ENCODE measurements at regions not wholly inside any gene's neighbourhood (a gene's known extent, or its start where the extent isn't known, plus 50 kb on each side); places are given as distances from the start of the nearest gene placed in this dataset.

GRCh38 chr15:96390986-96391385 is 60.5 kb downstream of the NR2F2 start:
- no peak for DNase-seq

DNA sequence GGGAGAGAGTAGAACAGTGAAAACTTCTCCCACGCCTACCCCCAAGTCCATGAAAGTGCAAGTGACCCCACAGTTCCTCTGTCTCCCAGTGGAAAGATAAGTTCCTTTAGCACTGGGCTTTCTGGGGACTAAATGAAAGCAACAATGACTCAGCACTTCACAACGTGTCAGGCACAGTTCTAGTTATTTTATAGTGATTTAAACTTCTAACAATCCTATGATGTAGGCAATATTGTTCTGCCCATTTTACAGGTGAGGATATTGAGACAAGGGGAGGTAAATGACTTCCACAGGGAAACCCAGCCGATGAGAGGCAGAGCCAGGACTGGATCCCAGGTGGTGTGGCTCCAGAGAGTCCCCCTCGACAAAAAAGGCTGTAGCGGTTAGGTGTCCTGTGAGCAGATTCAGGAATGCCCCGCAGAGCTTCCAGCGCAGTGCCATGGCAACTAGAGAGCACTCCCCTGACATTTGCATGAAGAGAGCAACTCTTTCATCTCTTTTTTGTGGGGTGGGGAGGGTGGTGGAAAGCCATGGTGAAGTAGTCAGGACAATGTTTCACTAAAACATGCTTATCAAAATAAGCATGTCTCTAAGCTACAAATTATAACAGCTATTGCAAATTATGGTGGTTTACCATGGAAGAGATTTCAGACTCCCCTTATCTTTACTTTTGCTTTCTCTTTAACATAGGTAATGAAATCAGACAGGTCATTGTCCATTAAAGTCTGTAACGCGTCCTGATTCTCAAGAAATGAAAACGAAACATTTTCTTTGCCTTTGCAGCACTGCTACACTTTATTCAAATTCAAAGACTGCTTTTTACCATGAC is 62.1 kb downstream of the NR2F2 start:
- DNase-seq = no peak

DNA sequence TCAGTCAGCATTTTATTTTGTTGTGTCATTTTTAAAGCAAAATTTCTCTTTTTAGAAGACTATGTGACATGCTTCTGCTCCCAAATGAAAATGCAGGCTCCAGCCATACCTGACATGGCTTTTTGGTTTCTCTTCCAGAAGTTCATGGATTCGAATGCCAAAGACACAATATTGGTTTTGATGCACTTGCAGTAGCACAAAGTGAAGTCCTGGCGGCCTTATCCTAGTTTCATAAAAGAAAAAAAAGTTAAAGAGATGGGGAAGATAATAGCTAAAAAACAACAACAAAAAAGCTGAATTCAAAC is 62.7 kb downstream of the NR2F2 start:
- DNase-seq = no peak

- no peak for DNase-seq
These were observed 65.2 kb downstream of the NR2F2 start for GRCh38 chr15:96395687-96396086.

- no peak for DNase-seq
These were observed 68.3 kb downstream of the NR2F2 start for GRCh38 chr15:96398776-96399175.

- no peak for DNase-seq
These were observed 71.9 kb downstream of the NR2F2 start for GRCh38 chr15:96402403-96402802.

DNA sequence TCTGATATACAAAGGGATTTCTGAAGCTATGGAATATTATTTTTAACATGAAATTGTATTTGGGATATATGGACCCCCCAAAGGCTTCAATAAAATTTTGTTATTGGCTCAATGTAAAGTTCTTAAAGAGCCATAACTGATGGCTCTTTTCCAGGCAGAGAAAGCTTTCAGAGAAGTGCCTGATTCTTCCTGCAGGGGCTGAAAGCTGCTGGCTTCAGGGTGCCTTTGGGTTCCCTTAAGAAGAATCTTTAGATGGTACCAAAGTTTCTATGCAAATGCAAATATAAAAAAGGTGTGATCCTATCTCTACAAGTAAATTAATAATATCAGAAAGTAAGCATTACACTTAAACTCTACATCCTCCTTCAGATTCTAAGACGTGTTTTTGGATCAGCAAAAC is 72.6 kb downstream of the NR2F2 start:
- no peak for DNase-seq

DNA sequence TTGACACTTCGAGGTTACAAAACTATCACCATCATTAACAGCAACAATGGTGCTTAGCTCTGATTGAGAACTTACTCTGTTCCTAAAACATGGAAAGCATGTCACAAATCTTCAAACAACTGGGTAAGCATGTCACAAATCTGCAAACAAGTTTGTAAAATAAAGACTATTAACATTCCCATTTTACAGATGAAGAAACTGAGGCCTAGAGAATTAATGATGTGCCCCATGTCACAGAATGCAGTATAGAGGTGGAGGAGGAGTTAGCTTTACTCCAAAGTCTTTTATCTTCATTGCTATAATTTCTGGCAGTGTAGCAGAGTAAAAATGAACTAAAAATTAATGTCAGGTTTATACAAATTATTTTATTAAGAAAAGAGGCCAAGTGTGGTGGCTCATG is 73.4 kb downstream of the NR2F2 start:
- DNase-seq = no peak

- DNase-seq = no peak
These were observed 74.1 kb downstream of the NR2F2 start for GRCh38 chr15:96404560-96404959.

DNA sequence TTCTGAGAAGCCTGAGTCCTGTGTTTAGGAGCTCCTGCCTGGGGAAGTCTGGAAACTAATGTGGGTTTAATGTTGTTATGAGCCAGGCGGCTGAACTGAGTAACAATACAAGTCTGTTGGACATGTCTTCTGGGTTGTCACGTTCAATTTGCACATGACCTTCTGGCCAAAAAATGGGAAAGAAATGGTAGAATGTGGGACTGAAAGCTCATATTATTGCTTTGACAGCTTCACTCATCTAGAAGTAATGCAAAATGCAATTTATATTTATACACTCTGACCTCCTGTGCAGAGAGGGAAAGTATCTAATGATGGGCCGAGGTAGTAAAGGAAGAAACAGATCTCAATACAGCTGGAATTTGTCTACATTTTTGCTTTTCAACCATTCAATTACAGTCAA is 75.8 kb downstream of the NR2F2 start:
- DNase-seq = no peak

DNA sequence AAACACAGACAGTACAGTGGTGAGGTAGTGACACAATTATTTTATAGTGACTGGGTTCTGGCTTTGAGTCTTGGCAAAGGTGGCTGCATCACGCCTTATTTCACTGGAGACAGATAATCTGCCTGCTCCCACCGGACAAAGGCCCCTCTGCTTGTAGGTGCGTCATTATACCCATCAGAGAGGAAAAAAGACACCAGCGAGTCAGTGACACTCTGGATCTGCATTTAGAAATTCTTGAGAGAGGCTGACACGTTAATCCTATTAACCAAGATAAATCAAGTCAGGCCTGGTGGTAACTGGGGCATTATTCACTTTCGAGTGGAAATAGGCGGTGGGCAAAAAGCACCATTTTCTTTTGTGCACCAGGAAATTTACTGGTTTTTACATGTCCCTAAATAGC is 76.2 kb downstream of the NR2F2 start:
- no peak for DNase-seq

DNA sequence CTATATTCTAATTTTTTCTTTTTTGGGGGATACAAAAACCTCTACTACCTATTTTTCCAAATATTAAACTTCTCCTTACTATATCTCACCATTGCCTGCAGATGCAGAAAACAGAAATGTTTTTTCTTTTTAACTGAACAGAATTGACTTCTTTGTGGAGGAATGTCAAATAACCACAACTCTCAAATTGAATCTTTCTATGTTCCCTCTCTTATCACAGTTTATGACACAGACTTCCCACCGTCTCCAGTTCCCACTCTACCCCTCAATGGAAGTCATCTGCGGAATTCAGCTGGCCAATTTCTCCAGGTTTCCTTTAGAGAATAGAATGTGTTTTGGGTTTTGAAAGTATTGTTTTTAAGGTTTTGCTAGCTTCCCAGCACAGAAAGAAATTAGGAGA is 77.0 kb downstream of the NR2F2 start:
- no peak for DNase-seq

DNA sequence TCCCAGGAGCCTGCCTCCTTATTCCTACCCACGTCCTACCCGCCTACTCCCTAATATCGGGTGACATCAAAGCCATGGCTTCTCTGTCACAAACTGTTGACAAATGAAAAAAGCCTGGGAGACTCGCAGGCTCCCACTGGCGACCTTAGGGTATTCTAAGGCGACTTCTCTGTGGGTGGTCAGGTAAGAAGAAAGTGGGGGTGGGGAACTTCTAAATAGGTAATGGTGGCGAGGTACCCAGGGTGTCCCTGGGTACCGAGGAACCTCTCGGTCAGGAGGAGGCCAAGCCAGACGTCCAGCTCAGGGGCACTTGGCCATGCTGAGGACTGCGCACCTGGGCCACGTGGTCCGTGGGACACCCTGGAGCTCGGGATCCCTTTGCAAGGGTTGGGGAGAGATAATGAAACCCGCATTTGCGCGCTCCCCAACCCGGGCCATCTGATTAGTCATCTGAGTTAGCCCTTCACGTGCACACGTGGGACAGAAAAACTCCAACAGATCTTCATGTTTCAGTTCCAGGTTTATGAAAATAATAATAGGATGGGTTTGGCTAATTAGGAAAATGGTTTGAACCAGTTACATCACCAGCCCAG is 78.2 kb downstream of the NR2F2 start:
- DNase-seq = no peak

DNA sequence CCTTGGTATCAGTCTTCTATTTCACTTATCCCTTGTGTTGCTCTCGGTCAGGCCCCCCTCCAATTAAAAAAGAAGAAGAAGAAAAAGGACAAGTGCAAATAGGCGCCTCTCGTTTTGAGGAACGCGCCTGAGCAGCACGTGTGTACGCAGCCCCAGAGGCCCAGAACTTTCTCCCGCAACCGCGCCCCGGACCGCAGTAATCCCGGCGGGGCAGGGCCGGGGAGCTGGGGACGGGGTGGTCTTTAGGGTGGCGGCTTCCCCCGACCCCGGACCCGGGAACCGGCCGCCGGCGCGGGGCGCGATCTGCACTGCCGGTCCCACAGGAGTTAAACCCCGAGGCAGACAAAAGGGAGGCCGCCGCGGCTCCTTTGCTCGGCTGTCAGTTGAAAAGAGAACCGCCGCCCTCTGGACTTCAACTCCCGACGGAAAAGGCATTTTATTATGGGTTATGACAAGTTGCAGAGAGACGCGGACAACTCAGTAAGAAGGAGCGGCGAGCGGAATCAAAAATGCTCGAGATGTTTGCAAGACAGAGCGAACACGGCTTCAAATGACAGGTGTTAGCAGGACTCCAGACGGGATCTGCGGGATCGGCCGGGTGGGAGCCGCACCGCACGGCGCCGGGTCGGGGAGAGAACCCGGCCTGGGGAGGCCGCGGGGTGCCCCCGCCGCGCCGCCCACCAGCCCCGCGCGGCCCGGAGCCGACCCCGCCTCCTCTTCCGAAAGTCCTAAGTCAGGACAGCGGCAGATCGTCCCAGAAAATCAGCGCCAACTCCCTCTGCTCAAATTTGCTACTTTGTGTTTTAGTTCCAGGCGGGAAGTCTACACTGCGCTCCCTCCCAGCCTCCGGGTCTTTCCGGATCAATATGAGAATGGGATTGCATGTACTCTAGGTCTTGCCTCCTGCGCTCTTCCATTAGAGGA is 79.0 kb downstream of the NR2F2 start:
- no peak for DNase-seq

DNA sequence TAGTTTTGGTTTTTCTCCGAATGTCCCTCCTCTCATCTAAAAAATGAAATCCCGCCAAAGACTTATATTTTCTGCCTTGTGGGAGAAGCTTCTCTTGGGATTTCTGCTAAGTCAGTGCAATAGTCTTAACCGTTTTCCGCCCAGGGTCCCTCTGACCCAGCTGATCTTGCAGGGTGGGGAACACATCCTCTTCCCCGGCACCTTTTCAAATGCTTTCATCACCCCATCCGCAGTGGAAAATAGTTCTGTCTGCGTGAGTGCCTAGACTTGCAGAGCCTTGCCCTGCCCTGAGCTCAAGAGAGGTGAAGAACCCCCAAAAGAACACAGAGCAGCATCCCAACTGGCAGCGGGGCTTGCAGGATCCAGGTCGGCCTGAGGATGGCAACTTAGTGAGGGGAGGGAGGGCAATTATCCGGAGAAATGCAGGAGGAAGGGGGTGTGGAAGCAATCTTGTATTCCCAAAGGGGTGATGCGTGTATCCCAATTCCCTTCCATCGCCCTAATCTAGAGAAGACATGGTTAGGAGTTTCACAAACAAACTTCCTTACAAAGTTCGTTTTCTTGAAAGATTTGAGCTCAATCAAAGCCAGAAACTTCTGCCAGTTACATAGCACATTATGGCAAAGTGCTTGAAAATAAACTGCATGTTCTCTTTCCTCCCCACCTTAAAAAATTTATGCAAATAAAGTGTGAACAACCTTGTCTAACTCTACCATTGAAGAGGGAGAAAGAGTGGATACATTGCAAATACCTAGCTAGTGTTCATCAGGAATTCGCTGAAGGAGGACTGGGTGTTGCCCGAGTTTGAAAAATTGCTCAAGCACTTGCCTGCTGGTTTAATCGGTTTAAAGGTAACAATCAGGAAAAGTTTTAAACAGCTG is 79.9 kb downstream of the NR2F2 start:
- no peak for DNase-seq

- DNase-seq = no peak
These were observed 80.8 kb downstream of the NR2F2 start for GRCh38 chr15:96411056-96412031.

DNA sequence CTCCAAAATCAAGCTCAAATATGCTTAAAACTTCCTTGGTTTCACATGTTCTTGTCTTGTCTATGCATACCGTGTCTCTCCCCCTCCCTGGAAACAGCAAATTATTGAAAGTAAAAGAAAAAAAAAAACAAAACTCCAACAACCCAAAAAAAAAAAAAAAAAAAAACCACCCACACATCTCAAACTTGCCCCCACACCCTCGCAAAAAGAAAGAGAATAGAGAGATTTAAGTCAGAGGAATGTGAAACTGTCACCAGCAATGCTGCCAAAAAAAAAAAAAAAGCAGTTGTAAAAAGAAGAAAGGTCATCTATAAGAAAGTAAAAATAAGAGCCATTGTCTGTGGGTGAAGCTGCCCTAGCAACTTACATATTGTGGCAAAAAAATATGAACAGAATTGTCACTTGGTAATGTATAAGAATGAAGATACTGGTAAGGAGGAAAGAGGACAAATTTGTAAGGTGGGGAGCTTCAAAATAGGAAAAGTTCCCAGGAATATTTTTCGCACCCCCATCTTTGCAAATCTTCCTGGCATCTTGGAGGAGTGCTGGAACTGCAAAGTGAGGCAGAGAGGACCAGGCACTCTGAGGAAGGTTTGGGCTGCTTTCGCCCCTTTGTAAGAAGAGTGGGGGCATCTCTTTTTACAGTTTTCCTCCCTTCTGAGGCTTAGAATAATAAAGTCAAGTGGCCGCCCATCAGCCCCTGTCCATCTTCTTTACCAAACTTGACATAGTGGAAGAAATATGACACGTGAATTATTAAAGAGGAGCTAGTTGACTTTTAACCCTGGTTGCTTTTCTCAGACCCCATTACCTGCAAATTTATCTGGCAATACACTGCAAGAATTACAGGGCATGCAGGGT is 81.8 kb downstream of the NR2F2 start:
- DNase-seq = no peak

DNA sequence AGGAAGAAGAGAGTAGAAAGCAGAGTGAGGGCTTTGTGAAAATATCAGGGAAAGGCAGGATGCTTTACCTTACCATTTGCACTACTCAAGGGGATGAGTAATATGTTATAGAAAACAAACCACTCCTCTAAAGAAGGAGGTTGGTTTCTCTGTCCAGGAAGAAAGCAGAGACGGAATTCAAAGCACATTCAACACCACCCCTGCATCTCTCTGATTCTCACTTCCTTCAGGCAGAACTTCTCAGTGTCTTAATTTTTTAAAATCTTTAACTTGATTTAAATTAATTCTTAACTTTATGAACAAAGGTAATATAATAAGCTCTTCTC is 82.4 kb downstream of the NR2F2 start:
- DNase-seq = no peak

- no peak for DNase-seq
These were observed 83.2 kb downstream of the NR2F2 start for GRCh38 chr15:96413657-96414056.

GRCh38 chr15:96414875-96415274 is 84.4 kb downstream of the NR2F2 start:
- DNase-seq = no peak
